ENCODE measurements at regions not wholly inside any gene's neighbourhood (a gene's known extent, or its start where the extent isn't known, plus 50 kb on each side); places are given as distances from the start of the nearest gene placed in this dataset.

- H3K9ac ChIP-seq, result no peak overlapping the region
- H3K27ac ChIP-seq, result no peak overlapping the region
- H2AFZ ChIP-seq, result no peak overlapping the region
- peaks cover 7% of the 10 kb centered on the region; the same call in 1 of the 2 replicates for H3K27me3 ChIP-seq (replicated peaks; ENCODE audit: insufficient read depth)
- in situ Hi-C loops (cut with MboI), result no loop called here
- H3K4me1 ChIP-seq (ENCODE audit: insufficient read depth), result no peaks in the 10 kb centered on the region
- no peak overlapping the region for H3K4me3 ChIP-seq
- no peak overlapping the region for H3K4me2 ChIP-seq (ENCODE audit: unreplicated experiment)
- H3K79me2 ChIP-seq (ENCODE audit: insufficient read depth), result no peaks in the 10 kb centered on the region
- TF ChIP-seq EZH2phosphoT487 (IDR thresholded peaks at IDR 0.05; ENCODE audit: insufficient read depth, low read depth) (no peak), EZH2 (IDR thresholded peaks at IDR 0.05; ENCODE audit: insufficient read depth, poor library complexity, severe bottlenecking) (no peak)
- no peaks in the 10 kb centered on the region for H4K20me1 ChIP-seq (ENCODE audit: insufficient read depth)
- DNase-seq, result no peak
- no peaks in the 10 kb centered on the region for H3K9me3 ChIP-seq (ENCODE audit: low read depth)
- H3F3A ChIP-seq (ENCODE audit: insufficient read depth), result no peaks in the 10 kb centered on the region
- no peaks in the 10 kb centered on the region for H3K9me2 ChIP-seq (ENCODE audit: insufficient read depth)
- WGBS, 2 experiments (ENCODE audit: low coverage in 1 of 2, low lambda C conversion rate in 2 of 2, missing lambda C conversion rate in 2 of 2), result 54 to 58% methylated on average over 32 of the region's 32 CpGs
- H3K36me3 ChIP-seq (ENCODE audit: low read depth), result no peaks in the 10 kb centered on the region
These were observed 57.2 kb downstream of the RTP5 start for GRCh38 chr2:241926541-241927311.

GRCh38 chr2:241929551-241930490, 60.3 kb downstream of the RTP5 start:
- DNase-seq, result no peak
- in situ Hi-C loops (cut with MboI), result no loop called here
- H2AFZ ChIP-seq, result no peak overlapping the region

GRCh38 chr2:241931084-241931975, 61.8 kb downstream of the RTP5 start:
- H3F3A ChIP-seq (ENCODE audit: insufficient read depth), result peaks cover 6% of the 10 kb centered on the region; the same call in 1 of the 2 replicates
- in situ Hi-C loops (cut with MboI), result no loop called here
- no peak overlapping the region for H3K9ac ChIP-seq
- DNase-seq, result no peak
- no peak overlapping the region for H3K4me3 ChIP-seq
- no peaks in the 10 kb centered on the region for H3K9me3 ChIP-seq (ENCODE audit: low read depth)
- no peak overlapping the region for H3K4me2 ChIP-seq (ENCODE audit: unreplicated experiment)
- TF ChIP-seq EZH2 (IDR thresholded peaks at IDR 0.05; ENCODE audit: insufficient read depth, poor library complexity, severe bottlenecking), result no peak
- TF ChIP-seq EZH2phosphoT487 (IDR thresholded peaks at IDR 0.05; ENCODE audit: insufficient read depth, low read depth), result no peak
- H4K20me1 ChIP-seq (ENCODE audit: insufficient read depth), result no peaks in the 10 kb centered on the region
- no peak overlapping the region for H3K27ac ChIP-seq
- H3K79me2 ChIP-seq (ENCODE audit: insufficient read depth), result no peaks in the 10 kb centered on the region
- H2AFZ ChIP-seq, result no peak overlapping the region
- peaks cover 6% of the 10 kb centered on the region; the same call in 1 of the 2 replicates for H3K4me1 ChIP-seq (ENCODE audit: insufficient read depth)
- WGBS, 2 experiments (ENCODE audit: low coverage in 1 of 2, low lambda C conversion rate in 2 of 2, missing lambda C conversion rate in 2 of 2), result 89 to 90% methylated on average over 25 to 30 of the region's 30 CpGs
- no peaks in the 10 kb centered on the region for H3K36me3 ChIP-seq (ENCODE audit: low read depth)
- no peaks in the 10 kb centered on the region for H3K9me2 ChIP-seq (ENCODE audit: insufficient read depth)
- H3K27me3 ChIP-seq (replicated peaks; ENCODE audit: insufficient read depth), result no peaks in the 10 kb centered on the region; the same call in 1 of the 2 replicates

More at GRCh38 chr2:241929551-241930490, 60.3 kb downstream of the RTP5 start:
- no peaks in the 10 kb centered on the region for H3K9me2 ChIP-seq (ENCODE audit: insufficient read depth)
- H3K4me2 ChIP-seq (ENCODE audit: unreplicated experiment), result no peak overlapping the region
- H3K9me3 ChIP-seq (ENCODE audit: low read depth), result no peaks in the 10 kb centered on the region
- H3F3A ChIP-seq (ENCODE audit: insufficient read depth), result 0 out of 2 replicates have a peak, but pooled peaks cover 6% of the 10 kb centered on the region
- no peaks in the 10 kb centered on the region for H4K20me1 ChIP-seq (ENCODE audit: insufficient read depth)
- WGBS, 2 experiments (ENCODE audit: low coverage in 1 of 2, low lambda C conversion rate in 2 of 2, missing lambda C conversion rate in 2 of 2), result 75 to 76% methylated on average over 22 of the region's 22 CpGs
- no peaks in the 10 kb centered on the region for H3K79me2 ChIP-seq (ENCODE audit: insufficient read depth)
- peaks cover 6% of the 10 kb centered on the region; the same call in 1 of the 2 replicates for H3K4me1 ChIP-seq (ENCODE audit: insufficient read depth)
- no peak overlapping the region for H3K4me3 ChIP-seq
- TF ChIP-seq EZH2 (IDR thresholded peaks at IDR 0.05; ENCODE audit: insufficient read depth, poor library complexity, severe bottlenecking) (no peak), EZH2phosphoT487 (IDR thresholded peaks at IDR 0.05; ENCODE audit: insufficient read depth, low read depth) (no peak)
- no peak overlapping the region for H3K9ac ChIP-seq
- H3K27ac ChIP-seq, result no peak overlapping the region
- H3K27me3 ChIP-seq (replicated peaks; ENCODE audit: insufficient read depth), result peaks cover 1% of the 10 kb centered on the region; the same call in 1 of the 2 replicates
- no peaks in the 10 kb centered on the region for H3K36me3 ChIP-seq (ENCODE audit: low read depth)

All from GM23248 (cell line).